A673 (cell line): ENCODE measurements at regions not wholly inside any gene's neighbourhood (a gene's known extent, or its start where the extent isn't known, plus 50 kb on each side); places are given as distances from the start of the nearest gene placed in this dataset.

Experiments
- CTCF ChIP-seq: fragments of 300-800, 200-600 bp; sonication (generic); conservative IDR thresholded peaks from 2 replicates; pipeline ENCODE4 v1.5.1; 2017; ENCODE audit warnings: low read depth, mild to moderate bottlenecking, antibody characterized with exemption, low read length, moderate library complexity, mixed read lengths
- EZH2 ChIP-seq: fragments of 200-600 bp; sonication (generic); IDR thresholded peaks from 2 replicates; pipeline ENCODE4 v1.6.1; 2017; ENCODE audit warnings: borderline replicate concordance, low read depth, mild to moderate bottlenecking, mixed read lengths, antibody characterized with exemption, low read length; ENCODE audit not compliant: poor library complexity, severe bottlenecking

- no peak for TF ChIP-seq CTCF
- TF ChIP-seq EZH2 = no peak
Observed at GRCh38 chr1:101178688-101179491, 57.9 kb upstream of the S1PR1 start.
